Cardiac fibroblast (primary cell): ENCODE measurements at regions not wholly inside any gene's neighbourhood (a gene's known extent, or its start where the extent isn't known, plus 50 kb on each side); places are given as distances from the start of the nearest gene placed in this dataset.

Experiments
- DNase-seq, 2 donors: peaks; one replicate each; pipeline versions ENCODE4 v3.0.0 to v3.0.0-alpha.2; 2010; ENCODE audit warnings: low read depth in 2 of 2
- H3K4me3 ChIP-seq, 2 donors: replicated peaks in 1 of 2; 1 replicate in 1 of 2; 2 replicates in 1 of 2; pipeline ENCODE4 v1.5.1; 2011; ENCODE audit warnings: low read depth in 2 of 2, low read length in 2 of 2, mild to moderate bottlenecking in 2 of 2, moderate library complexity in 1 of 2
- CTCF ChIP-seq: IDR thresholded peaks from one replicate; pipeline ENCODE4 v1.5.1; 2011; ENCODE audit warnings: low read depth, mild to moderate bottlenecking, low read length, inconsistent platforms

- no peak overlapping the region for H3K4me3 ChIP-seq
- DNase-seq: no peak
- no peak for TF ChIP-seq CTCF
These were observed 2498.1 kb downstream of the PCDH7 start for GRCh38 chr4:33218238-33218637.

GRCh38 chr4:33226133-33226532 is 2506.0 kb downstream of the PCDH7 start:
- no peak for DNase-seq
- TF ChIP-seq CTCF: no peak
- no peak overlapping the region for H3K4me3 ChIP-seq

GRCh38 chr4:33226783-33227182 is 2506.6 kb downstream of the PCDH7 start:
- TF ChIP-seq CTCF: no peak
- no peak for DNase-seq
- no peak overlapping the region for H3K4me3 ChIP-seq

GRCh38 chr4:33255094-33255493 is 2534.9 kb downstream of the PCDH7 start:
- H3K4me3 ChIP-seq: no peak overlapping the region
- DNase-seq: no peak
- no peak for TF ChIP-seq CTCF

- no peak for DNase-seq
- H3K4me3 ChIP-seq: no peak overlapping the region
- TF ChIP-seq CTCF: no peak
These were observed 2535.3 kb downstream of the PCDH7 start for GRCh38 chr4:33255507-33255906.

- H3K4me3 ChIP-seq: no peak overlapping the region
- peak; percentile 0 to 68 for DNase-seq
- no peak for TF ChIP-seq CTCF
These were observed 2542.7 kb downstream of the PCDH7 start for GRCh38 chr4:33262824-33263223.

- DNase-seq: no peak
- no peak overlapping the region for H3K4me3 ChIP-seq
- TF ChIP-seq CTCF: no peak
These were observed 2548.6 kb downstream of the PCDH7 start for GRCh38 chr4:33268776-33269175.
